GM06990 (cell line): ENCODE measurements at regions not wholly inside any gene's neighbourhood (a gene's known extent, or its start where the extent isn't known, plus 50 kb on each side); places are given as distances from the start of the nearest gene placed in this dataset.
"Not testable (repeated sequence)": the region's sequence is repeated elsewhere in the genome, so short reads cannot be mapped to it uniquely, and the experiment has no call there.

Source experiments
- DNase-seq: peaks from one replicate; pipeline ENCODE4 v3.0.0-alpha.2; 2011; ENCODE audit not compliant: insufficient read length; ENCODE audit errors: extremely low read depth
- H3K27me3 ChIP-seq: replicated peaks from 2 replicates; pipeline ENCODE4 v1.6.0; 2011; ENCODE audit warnings: low read length; ENCODE audit not compliant: control insufficient read depth, insufficient read depth
- H3K36me3 ChIP-seq: 2 replicates; pipeline ENCODE4 v1.5.1; 2011; ENCODE audit warnings: low read length; ENCODE audit not compliant: control insufficient read depth, insufficient read depth
- H3K4me3 ChIP-seq: replicated peaks from 2 replicates; pipeline ENCODE4 v1.5.1; 2011; ENCODE audit warnings: low read depth, mild to moderate bottlenecking, control low read depth, low read length
- CTCF ChIP-seq: IDR thresholded peaks from 2 replicates; pipeline ENCODE4 v1.5.1; 2011; ENCODE audit warnings: low read length, control low read depth, mild to moderate bottlenecking, inconsistent platforms; ENCODE audit not compliant: insufficient read depth, poor library complexity, severe bottlenecking

- Histone ChIP-seq H3K27me3 (no peaks in the 10 kb centered on the region), H3K36me3 (no peaks in the 10 kb centered on the region), H3K4me3 (no peak overlapping the region)
- no peak for TF ChIP-seq CTCF
- no peak for DNase-seq
These were observed 140.7 kb upstream of the FAM78B start for GRCh38 chr1:166307261-166308188.

DNA sequence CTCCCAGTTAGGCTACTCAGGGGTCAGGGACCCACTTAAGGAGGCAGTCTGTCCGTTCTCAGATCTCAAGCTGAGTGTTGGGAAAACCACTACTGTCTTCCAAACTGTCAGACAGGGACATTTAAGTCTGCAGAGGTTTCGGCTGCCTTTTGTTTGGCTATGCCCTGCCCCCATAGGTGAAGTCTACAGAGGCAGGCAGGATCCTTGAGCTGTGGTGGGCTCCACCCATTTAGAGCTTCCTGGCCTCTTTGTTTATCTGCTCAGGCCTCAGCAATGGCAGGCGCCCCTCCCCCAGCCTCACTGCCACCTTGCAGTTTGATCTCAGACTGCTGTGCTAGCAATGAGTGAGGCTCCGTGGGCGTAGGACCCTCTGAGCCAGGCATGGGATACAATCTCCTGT is 149.5 kb upstream of the FAM78B start:
- not testable (repeated sequence) for H3K27me3 ChIP-seq, H3K36me3 ChIP-seq, H3K4me3 ChIP-seq, DNase-seq

DNA sequence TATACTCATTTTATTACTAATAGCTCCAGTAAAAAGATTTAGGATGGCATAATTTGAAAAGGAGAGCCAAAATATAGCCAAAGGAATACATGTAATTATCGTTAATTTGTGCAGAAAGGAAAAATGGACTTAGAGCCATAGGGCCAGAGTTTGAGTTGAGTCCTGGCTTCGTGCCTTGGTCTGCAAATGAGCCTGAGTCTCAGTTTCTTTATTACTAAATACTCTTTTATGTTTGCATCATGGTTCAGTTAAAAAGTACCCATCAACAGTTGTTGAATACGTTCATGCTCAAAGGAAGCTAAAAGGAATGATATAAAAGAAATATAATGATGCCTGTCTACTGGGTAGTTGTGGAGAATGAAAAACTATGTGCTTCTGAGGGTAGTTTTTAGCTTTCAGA is 155.7 kb upstream of the FAM78B start:
- H3K36me3 ChIP-seq: no peaks in the 10 kb centered on the region
- no peaks in the 10 kb centered on the region for H3K27me3 ChIP-seq
- H3K4me3 ChIP-seq: no peak overlapping the region
- no peak for TF ChIP-seq CTCF
- DNase-seq: no peak

DNA sequence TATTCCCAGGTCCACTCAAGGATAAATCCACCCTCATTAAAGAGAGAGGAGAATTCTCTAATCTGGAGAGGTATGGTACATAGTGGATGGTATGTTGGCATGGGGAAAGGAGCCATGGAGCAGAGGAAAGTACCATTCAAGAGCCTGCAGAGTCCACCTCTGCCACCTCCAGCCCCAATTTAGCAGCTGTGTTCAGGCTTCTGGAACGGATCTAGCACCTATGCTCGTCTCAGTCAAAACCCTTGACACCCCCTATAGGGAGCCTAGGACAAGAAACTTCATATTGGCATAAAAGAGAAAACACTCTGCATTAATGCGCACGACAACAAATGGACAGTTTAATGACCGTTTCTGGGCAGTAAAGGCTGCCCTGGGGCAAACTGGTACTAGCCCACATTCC is 161.1 kb upstream of the FAM78B start:
- H3K4me3 ChIP-seq: no peak overlapping the region
- DNase-seq: no peak
- peaks cover 2% of the 10 kb centered on the region; the same call in 1 of the 2 replicates for H3K27me3 ChIP-seq
- TF ChIP-seq CTCF: no peak
- no peaks in the 10 kb centered on the region for H3K36me3 ChIP-seq

DNA sequence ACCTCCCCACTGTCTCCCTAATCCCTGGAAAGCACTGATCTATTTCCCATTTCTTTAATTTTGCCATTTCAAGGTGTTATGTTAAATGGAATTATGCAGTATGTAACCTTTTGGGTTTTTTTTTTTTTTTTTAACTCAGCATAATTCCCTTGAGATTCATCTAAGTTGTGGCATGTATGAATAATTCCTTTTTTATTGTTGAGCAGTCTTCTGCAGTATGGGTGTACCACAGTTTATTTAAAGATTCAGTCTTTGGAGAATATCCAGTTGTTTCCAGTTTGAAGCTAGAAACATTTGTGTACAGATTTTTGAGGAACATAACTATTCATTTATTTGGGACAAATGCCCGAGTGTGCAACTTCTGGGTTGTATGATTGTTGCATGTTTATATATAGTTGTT is 162.2 kb upstream of the FAM78B start:
- Histone ChIP-seq H3K4me3 (no peak overlapping the region), H3K27me3 (peaks cover 2% of the 10 kb centered on the region; the same call in 1 of the 2 replicates), H3K36me3 (no peaks in the 10 kb centered on the region)
- DNase-seq: no peak
- TF ChIP-seq CTCF: no peak

GRCh38 chr1:166330096-166330495 is 163.3 kb upstream of the FAM78B start:
- no peak for DNase-seq
- peaks cover 2% of the 10 kb centered on the region; the same call in 1 of the 2 replicates for H3K27me3 ChIP-seq

More at GRCh38 chr1:166330096-166330495, 163.3 kb upstream of the FAM78B start:
- Histone ChIP-seq H3K36me3 (no peaks in the 10 kb centered on the region), H3K4me3 (no peak overlapping the region)
- TF ChIP-seq CTCF: no peak
